Smooth muscle cell (in vitro differentiated cells): ENCODE measurements at regions not wholly inside any gene's neighbourhood (a gene's known extent, or its start where the extent isn't known, plus 50 kb on each side); places are given as distances from the start of the nearest gene placed in this dataset.

Experiments used
- DNase-seq: peaks from one replicate; lab custom pipeline; 2025; ENCODE audit not compliant: unreplicated experiment; lab: John Stamatoyannopoulos, UW
- H2AFZ ChIP-seq: fragments of 200-600 bp; sonication (generic); 2 replicates; pipeline ENCODE4 v1.6.0; 2016; ENCODE audit warnings: antibody characterized with exemption, low read depth, mild to moderate bottlenecking
- H3F3A ChIP-seq: fragments of 200-600 bp; sonication (generic); 2 replicates; pipeline ENCODE4 v1.6.0; 2017; ENCODE audit warnings: antibody characterized with exemption, low read depth
- H3K27ac ChIP-seq: fragments of 200-600 bp; sonication (generic); 2 replicates; pipeline ENCODE4 v1.5.1; 2016; ENCODE audit warnings: low read depth, mild to moderate bottlenecking
- H3K27me3 ChIP-seq: fragments of 200-600 bp; sonication (generic); 2 replicates; pipeline ENCODE4 v1.6.1; 2016; ENCODE audit warnings: low read depth, mild to moderate bottlenecking
- H3K36me3 ChIP-seq: fragments of 200-600 bp; sonication (generic); 2 replicates; pipeline ENCODE4 v1.5.1; 2016; ENCODE audit warnings: low read depth
- H3K4me1 ChIP-seq: fragments of 200-600 bp; sonication (generic); 2 replicates; pipeline ENCODE4 v1.5.1; 2016; ENCODE audit warnings: low read depth
- H3K4me2 ChIP-seq: fragments of 200-600 bp; sonication (generic); 2 replicates; pipeline ENCODE4 v1.6.0; 2016; ENCODE audit warnings: mild to moderate bottlenecking
- H3K4me3 ChIP-seq: fragments of 200-600 bp; sonication (generic); 2 replicates; pipeline ENCODE4 v1.5.1; 2016; ENCODE audit warnings: mild to moderate bottlenecking
- H3K79me2 ChIP-seq: fragments of 200-600 bp; sonication (generic); 2 replicates; pipeline ENCODE4 v1.6.0; 2016; ENCODE audit warnings: low read depth, mild to moderate bottlenecking
- H3K9ac ChIP-seq: fragments of 200-600 bp; sonication (generic); 2 replicates; pipeline ENCODE4 v1.6.0; 2016; ENCODE audit warnings: low read depth
- H3K9me3 ChIP-seq: fragments of 200-600 bp; sonication (generic); replicated peaks from 2 replicates; pipeline ENCODE4 v1.5.1; 2016; ENCODE audit warnings: low read depth
- H4K20me1 ChIP-seq: fragments of 200-600 bp; sonication (generic); 2 replicates; pipeline ENCODE4 v1.6.0; 2016; ENCODE audit warnings: low read depth
- WGBS: methylation state at CpG from one replicate; pipeline ENCODE4 v1.1.7; 2016; ENCODE audit warnings: low lambda C conversion rate; 5-methylcytosine and 5-hydroxymethylcytosine counted together
- TF ChIP-seq, protein P1 (sequence below): fragments of 200-600 bp; sonication (generic); IDR thresholded peaks from 2 replicates; pipeline ENCODE4 v1.5.1; 2017; ENCODE audit warnings: borderline replicate concordance, mild to moderate bottlenecking, antibody characterized with exemption; ENCODE audit not compliant: insufficient read depth, poor library complexity, severe bottlenecking

DNA sequence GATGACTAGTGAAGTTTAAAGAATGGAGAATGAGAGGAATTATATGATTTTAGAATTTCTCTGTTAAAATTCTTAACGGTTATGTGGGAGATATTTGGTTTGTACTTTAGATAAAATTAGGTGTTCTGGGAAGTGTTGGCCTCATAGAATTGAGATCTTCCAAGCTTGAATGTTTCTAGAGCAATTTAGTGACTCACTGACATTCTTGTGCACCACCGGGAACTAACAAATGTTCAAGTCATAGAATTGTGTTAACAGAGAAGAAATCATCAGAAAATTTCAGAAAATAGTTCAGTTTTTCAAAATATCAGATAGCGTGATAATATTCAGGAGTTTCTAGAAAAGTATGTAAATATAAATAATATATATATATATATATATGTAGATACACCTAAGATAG, 67.9 kb upstream of the BMP5 start:
- no peak overlapping the region for H3K4me3 ChIP-seq
- TF ChIP-seq, protein P1, sequence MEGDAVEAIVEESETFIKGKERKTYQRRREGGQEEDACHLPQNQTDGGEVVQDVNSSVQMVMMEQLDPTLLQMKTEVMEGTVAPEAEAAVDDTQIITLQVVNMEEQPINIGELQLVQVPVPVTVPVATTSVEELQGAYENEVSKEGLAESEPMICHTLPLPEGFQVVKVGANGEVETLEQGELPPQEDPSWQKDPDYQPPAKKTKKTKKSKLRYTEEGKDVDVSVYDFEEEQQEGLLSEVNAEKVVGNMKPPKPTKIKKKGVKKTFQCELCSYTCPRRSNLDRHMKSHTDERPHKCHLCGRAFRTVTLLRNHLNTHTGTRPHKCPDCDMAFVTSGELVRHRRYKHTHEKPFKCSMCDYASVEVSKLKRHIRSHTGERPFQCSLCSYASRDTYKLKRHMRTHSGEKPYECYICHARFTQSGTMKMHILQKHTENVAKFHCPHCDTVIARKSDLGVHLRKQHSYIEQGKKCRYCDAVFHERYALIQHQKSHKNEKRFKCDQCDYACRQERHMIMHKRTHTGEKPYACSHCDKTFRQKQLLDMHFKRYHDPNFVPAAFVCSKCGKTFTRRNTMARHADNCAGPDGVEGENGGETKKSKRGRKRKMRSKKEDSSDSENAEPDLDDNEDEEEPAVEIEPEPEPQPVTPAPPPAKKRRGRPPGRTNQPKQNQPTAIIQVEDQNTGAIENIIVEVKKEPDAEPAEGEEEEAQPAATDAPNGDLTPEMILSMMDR: no peak
- H3F3A ChIP-seq: no peaks in the 10 kb centered on the region
- no peak for DNase-seq
- H3K79me2 ChIP-seq: no peaks in the 10 kb centered on the region
- H3K4me1 ChIP-seq: no peaks in the 10 kb centered on the region
- no peak overlapping the region for H2AFZ ChIP-seq
- H3K9me3 ChIP-seq: no peaks in the 10 kb centered on the region
- H4K20me1 ChIP-seq: no peaks in the 10 kb centered on the region
- no peaks in the 10 kb centered on the region for H3K36me3 ChIP-seq
- H3K4me2 ChIP-seq: peak overlapping the region; percentile 33
- H3K27me3 ChIP-seq: no peaks in the 10 kb centered on the region
- H3K9ac ChIP-seq: no peak overlapping the region
- H3K27ac ChIP-seq: no peak overlapping the region
- WGBS: 43% methylated on average over 3 of the region's 3 CpGs

DNA sequence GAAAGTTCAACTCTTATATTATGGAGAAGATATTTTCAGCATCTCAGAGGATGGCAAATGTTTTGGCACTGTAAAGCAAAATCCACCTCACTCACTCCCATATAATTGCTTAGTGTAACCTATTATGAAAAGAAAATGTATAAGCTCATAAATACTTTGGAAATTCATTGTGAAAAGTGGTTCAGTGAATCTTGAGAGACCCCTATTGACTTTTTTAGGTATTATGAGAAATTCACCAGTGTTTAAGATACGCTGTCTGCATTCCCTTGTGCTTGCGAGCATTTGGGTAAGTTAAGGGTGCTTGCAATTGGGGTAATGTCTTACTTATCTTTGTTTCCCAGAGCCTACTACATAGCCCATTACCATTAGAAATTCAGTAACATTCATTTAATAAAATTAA, 66.3 kb upstream of the BMP5 start:
- Histone ChIP-seq H3K4me2 (no peak overlapping the region), H3K4me1 (no peaks in the 10 kb centered on the region), H3K9me3 (no peaks in the 10 kb centered on the region), H3K27me3 (no peaks in the 10 kb centered on the region), H3K4me3 (no peak overlapping the region), H4K20me1 (no peaks in the 10 kb centered on the region), H2AFZ (no peak overlapping the region), H3K9ac (no peak overlapping the region), H3K79me2 (no peaks in the 10 kb centered on the region), H3K36me3 (no peaks in the 10 kb centered on the region), H3F3A (no peaks in the 10 kb centered on the region), H3K27ac (no peak overlapping the region)
- TF ChIP-seq, protein P1: no peak
- 78% methylated on average over 2 of the region's 2 CpGs for WGBS
- DNase-seq: no peak

DNA sequence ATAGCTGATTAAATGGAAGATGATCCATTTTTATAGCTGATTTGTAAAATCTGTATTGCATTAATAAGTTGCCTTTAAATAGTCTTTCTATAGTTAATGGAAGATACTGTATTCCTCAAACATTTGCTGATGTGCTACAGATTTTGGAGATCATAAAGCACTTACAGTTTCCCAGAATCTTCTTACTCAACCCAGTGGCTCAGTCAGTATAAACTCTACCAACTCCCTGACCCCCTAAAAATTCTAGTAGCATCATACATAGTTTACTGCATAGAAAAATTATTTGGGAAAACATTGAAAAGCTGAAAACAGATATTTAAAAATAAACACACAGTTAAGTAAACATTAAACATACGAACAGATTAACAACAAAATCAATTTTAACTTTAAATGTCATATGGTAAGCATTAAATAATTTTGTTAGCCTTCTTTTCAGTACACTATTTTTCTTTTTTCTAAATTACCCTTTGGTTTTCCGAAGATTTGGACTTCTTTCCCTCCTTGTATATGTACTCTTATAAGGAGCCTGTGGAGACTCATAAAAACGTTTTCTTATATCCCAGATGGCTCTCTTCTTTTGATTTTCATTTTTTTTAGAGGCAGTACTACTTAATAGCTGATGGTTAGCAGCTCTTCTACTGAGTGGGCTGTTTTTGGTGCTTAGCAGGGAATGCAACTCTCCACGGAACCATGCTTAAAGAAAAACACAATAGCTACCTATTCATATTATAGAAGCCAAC, 62.7 kb upstream of the BMP5 start:
- TF ChIP-seq, protein P1: no peak
- Histone ChIP-seq H3K4me2 (no peak overlapping the region), H3K79me2 (no peaks in the 10 kb centered on the region), H3K27me3 (no peaks in the 10 kb centered on the region), H3K4me3 (no peak overlapping the region), H3F3A (no peaks in the 10 kb centered on the region), H3K4me1 (no peaks in the 10 kb centered on the region), H3K9ac (no peak overlapping the region), H3K9me3 (no peaks in the 10 kb centered on the region), H4K20me1 (no peaks in the 10 kb centered on the region), H3K36me3 (no peaks in the 10 kb centered on the region), H3K27ac (no peak overlapping the region), H2AFZ (no peak overlapping the region)
- no peak for DNase-seq
- WGBS: 70% methylated on average over 4 of the region's 4 CpGs
